GM13977 (cell line): ENCODE measurements at regions not wholly inside any gene's neighbourhood (a gene's known extent, or its start where the extent isn't known, plus 50 kb on each side); places are given as distances from the start of the nearest gene placed in this dataset.
"Not testable (repeated sequence)": the region's sequence is repeated elsewhere in the genome, so short reads cannot be mapped to it uniquely, and the experiment has no call there.

ENCODE experiments used
- DNase-seq: peaks from one replicate; pipeline ENCODE4 v3.0.0; 2012; ENCODE audit warnings: low spot score
- CTCF ChIP-seq: IDR thresholded peaks from 2 replicates; pipeline ENCODE4 v1.5.1; 2012; ENCODE audit warnings: mild to moderate bottlenecking, control low read depth; ENCODE audit not compliant: insufficient read depth; ENCODE audit errors: extremely low read depth, missing control alignments
- in situ Hi-C: fragments of 300-500 bp; cut with MboI; formaldehyde crosslinking; loops from one replicate; pipeline ENCODE4 v1.12.0; 2022; ENCODE audit warnings: low sequenced_read_pairs, low pct_unique_long_range_greater_than_20kb, mixed read lengths, inconsistent platforms; ENCODE audit not compliant: unreplicated experiment

- DNase-seq: no peak
- TF ChIP-seq CTCF: no peak
- in situ Hi-C loops: no loop called here
Observed at GRCh38 chr2:129402076-129402475, 577.4 kb upstream of the RAB6C start.

DNA sequence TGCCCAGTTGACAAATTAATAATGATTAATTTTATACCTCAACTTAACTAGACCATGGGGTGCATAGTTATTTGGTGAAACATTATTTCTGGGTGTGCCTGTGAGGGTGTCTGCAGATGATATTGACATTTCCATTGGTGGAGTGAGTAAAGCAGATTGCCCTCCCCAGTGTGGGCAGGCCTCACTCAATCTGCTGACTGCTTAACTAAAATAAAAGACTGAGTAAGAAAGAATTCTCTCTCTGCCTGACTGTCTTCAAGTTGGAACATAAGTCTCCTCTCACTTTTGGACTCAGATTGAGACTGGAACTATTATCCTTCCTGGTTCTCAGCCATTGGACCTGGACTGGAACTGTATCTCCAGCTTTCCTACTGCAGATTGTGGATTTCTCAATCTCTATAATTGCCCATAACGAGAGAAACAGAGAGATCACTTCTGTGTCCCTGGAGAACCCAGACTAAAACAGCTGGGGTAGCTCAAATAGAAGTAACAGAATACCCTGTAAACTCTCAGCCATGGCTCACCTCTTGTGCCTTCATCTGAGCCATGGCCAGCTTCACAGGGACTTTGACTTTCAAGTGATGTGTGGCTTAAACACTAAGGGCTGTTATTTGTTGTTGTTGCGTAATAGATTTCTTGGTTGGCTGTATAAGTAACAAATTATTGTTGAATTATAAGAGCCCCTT is 575.3 kb upstream of the RAB6C start:
- no peak for DNase-seq
- in situ Hi-C loops: no loop called here

DNA sequence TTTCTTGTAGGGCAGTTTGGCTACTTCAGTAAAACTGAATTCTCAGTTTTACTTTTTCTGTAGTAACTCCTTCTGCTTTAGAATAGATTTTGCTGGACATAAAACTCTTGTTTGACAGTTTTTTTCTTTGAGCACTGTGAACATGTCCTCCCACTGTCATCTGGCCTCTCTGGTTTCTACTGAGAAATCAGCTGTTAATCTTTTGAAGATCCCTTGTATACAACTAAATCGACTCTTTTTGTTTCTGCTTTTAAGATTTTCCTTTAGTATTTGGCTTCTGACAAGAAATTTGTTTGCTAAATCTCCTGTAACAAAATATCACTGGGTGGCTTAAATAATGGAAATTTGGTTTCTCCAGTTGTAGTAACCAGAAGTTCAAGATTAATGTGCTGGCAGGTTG is 570.9 kb upstream of the RAB6C start:
- no peak for TF ChIP-seq CTCF
- in situ Hi-C loops: no loop called here
- no peak for DNase-seq

More for the DNA sequence above, 575.3 kb upstream of the RAB6C start:
- TF ChIP-seq CTCF: no peak

- DNase-seq, in situ Hi-C loops: not testable (repeated sequence)
Observed at GRCh38 chr2:129417041-129417440, 562.4 kb upstream of the RAB6C start.

GRCh38 chr2:129422028-129422427 is 557.4 kb upstream of the RAB6C start:
- TF ChIP-seq CTCF: no peak
- in situ Hi-C loops: no loop called here
- no peak for DNase-seq

DNA sequence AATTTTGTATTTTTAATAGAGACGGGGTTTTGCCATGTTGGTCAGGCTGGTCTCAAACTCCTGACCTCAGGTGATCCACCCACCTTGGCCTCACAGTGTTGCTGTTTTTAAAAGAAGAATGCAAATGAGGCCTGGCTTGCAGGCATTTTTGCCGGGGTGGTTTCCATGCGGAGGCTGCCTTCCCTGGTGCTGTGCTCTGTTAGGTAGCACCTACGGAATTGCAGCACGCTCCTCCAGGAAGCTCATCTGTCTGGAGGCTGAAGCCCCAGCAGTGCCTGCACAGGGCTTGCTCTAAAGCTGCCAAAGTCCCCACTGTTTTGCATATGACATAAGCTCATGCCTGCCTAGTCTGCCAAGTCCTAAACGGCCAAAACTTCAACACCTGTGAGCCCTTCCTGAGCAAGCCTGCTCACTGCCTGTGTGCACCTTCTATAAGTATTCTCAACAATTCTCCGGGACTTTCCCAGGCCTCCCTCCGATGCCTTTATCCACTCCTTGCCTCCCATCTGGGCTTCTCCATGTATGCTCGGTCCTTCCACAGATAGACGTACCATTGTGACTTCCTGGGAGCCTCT is 551.3 kb upstream of the RAB6C start:
- in situ Hi-C loops: no loop called here
- TF ChIP-seq CTCF: no peak
- no peak for DNase-seq

- DNase-seq: no peak
- TF ChIP-seq CTCF: no peak
- in situ Hi-C loops: no loop called here
Observed at GRCh38 chr2:129430911-129431310, 548.6 kb upstream of the RAB6C start.
